ENCODE measurements at regions not wholly inside any gene's neighbourhood (a gene's known extent, or its start where the extent isn't known, plus 50 kb on each side); places are given as distances from the start of the nearest gene placed in this dataset.

DNA sequence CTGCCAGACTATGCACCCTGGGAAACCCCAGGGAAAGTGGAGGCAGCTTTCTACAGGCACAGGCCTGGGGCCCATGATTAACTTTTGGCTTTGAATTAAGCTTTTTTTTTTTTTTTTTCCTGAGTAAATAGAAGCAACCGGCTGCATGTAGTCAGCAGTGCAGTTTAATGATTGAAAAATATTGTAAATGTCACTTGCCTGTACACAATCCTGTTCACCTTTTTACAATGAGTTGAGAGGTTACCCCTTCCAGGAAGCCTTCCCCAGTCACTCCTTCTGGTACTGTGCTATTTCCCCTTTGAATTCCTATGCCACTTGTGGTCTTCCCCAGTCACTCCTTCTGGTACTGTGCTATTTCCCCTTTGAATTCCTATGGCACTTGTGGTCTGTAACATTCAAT lies 475.6 kb downstream of the TDRD15 start:
- Histone ChIP-seq H3K4me3 (ENCODE audit: low read depth, low read length) (no peak overlapping the region), H3K36me3 (ENCODE audit: control insufficient read depth, insufficient read depth, low read length) (no peaks in the 10 kb centered on the region), H3K27me3 (ENCODE audit: control insufficient read depth, insufficient read depth, low read length) (no peaks in the 10 kb centered on the region)
- DNase-seq (ENCODE audit: low read depth) = no peak
- TF ChIP-seq, protein P1, sequence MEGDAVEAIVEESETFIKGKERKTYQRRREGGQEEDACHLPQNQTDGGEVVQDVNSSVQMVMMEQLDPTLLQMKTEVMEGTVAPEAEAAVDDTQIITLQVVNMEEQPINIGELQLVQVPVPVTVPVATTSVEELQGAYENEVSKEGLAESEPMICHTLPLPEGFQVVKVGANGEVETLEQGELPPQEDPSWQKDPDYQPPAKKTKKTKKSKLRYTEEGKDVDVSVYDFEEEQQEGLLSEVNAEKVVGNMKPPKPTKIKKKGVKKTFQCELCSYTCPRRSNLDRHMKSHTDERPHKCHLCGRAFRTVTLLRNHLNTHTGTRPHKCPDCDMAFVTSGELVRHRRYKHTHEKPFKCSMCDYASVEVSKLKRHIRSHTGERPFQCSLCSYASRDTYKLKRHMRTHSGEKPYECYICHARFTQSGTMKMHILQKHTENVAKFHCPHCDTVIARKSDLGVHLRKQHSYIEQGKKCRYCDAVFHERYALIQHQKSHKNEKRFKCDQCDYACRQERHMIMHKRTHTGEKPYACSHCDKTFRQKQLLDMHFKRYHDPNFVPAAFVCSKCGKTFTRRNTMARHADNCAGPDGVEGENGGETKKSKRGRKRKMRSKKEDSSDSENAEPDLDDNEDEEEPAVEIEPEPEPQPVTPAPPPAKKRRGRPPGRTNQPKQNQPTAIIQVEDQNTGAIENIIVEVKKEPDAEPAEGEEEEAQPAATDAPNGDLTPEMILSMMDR (IDR thresholded peaks at IDR 0.05; ENCODE audit: insufficient read depth, low read depth, low read length) = no peak
- CTCF ChIA-PET = interaction anchor here (1.3 kb wide), 1 partner anchor 10 kb away, joined by 3 read pairs; no protein-coding TSS in a partner anchor
- POLR2A ChIA-PET = interaction anchor here (0.6 kb wide), 1 partner anchor 237 kb away, joined by 4 read pairs; no protein-coding TSS in a partner anchor

DNA sequence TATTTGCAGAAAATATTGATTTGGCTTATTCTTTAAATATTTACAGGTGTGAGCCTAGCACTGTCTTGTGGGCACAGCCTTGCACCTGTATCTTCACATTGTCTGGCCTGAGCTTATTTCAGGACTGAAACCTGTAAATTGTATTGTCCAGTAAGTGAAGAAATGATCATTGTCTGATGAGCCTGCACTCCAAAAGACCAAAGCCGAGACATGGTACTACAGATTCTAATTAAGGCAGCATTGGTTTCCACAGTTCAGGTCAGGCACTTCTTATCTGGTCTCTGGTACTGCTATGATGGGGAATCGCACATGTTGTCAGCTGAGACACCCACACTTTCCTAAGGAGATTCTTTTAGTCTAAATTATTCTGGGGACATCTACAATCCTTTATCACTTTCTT lies 479.0 kb downstream of the TDRD15 start:
- Histone ChIP-seq H3K36me3 (ENCODE audit: control insufficient read depth, insufficient read depth, low read length) (no peaks in the 10 kb centered on the region), H3K27me3 (ENCODE audit: control insufficient read depth, insufficient read depth, low read length) (no peaks in the 10 kb centered on the region; the same call in 1 of the 2 replicates), H3K4me3 (ENCODE audit: low read depth, low read length) (no peak overlapping the region)
- CTCF ChIA-PET = interaction anchor here (0.6 kb wide), 1 partner anchor 11 kb away, joined by 3 read pairs; no protein-coding TSS in a partner anchor
- DNase-seq (ENCODE audit: low read depth) = no peak
- POLR2A ChIA-PET = no interaction called here
- TF ChIP-seq, protein P1 (IDR thresholded peaks at IDR 0.05; ENCODE audit: insufficient read depth, low read depth, low read length) = no peak

DNA sequence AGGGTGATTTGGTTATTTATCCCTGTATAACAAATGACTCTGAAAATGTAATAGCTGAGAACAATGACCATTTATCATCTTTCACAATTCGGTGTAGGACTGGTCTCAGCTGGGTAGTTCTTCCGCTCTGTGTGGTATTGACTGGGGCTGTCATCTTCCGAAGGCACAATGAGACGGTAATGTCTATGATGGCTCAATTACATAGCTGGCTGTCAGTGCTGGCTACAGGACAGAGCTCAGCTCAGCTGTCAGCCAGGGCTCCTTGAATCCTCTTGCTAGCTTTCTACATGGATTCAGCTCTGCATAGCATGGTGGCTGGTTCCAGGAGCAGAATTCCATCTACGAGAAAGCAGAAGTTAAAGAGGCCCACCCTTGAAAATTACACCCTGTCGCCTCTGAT lies 483.8 kb downstream of the TDRD15 start:
- H3K27me3 ChIP-seq (ENCODE audit: control insufficient read depth, insufficient read depth, low read length) = no peaks in the 10 kb centered on the region; the same call in 1 of the 2 replicates
- POLR2A ChIA-PET = no interaction called here
- no peak for DNase-seq (ENCODE audit: low read depth)
- TF ChIP-seq, protein P1 (IDR thresholded peaks at IDR 0.05; ENCODE audit: insufficient read depth, low read depth, low read length) = no peak
- H3K4me3 ChIP-seq (ENCODE audit: low read depth, low read length) = no peak overlapping the region
- CTCF ChIA-PET = interaction anchor here (0.6 kb wide), 2 partner anchors 10 to 842 kb away, joined by 3 read pairs; no protein-coding TSS in a partner anchor
- no peaks in the 10 kb centered on the region for H3K36me3 ChIP-seq (ENCODE audit: control insufficient read depth, insufficient read depth, low read length)

DNA sequence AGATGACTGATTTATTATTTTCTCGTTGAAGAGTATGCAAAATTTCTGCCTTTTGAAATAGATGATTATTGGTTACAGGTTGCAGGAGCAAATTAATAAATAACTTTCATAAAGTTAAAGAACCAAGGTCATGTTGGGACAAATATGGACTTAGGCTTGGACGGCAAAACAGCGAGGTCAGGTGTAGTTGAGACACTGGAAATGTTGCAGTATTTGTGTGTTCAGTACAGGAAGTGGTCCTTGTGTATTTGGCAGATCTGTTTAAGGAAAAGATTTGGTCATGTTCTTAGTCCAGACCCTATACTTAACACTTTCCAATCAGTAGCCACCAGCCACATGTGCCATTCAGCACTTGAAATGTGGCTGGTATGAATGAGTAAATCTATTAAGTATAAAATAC lies 486.5 kb downstream of the TDRD15 start:
- Histone ChIP-seq H3K4me3 (ENCODE audit: low read depth, low read length) (no peak overlapping the region), H3K27me3 (ENCODE audit: control insufficient read depth, insufficient read depth, low read length) (no peaks in the 10 kb centered on the region; the same call in 1 of the 2 replicates), H3K36me3 (ENCODE audit: control insufficient read depth, insufficient read depth, low read length) (no peaks in the 10 kb centered on the region)
- CTCF ChIA-PET = no interaction called here
- POLR2A ChIA-PET = no interaction called here
- no peak for DNase-seq (ENCODE audit: low read depth)
- TF ChIP-seq, protein P1 (IDR thresholded peaks at IDR 0.05; ENCODE audit: insufficient read depth, low read depth, low read length) = no peak

DNA sequence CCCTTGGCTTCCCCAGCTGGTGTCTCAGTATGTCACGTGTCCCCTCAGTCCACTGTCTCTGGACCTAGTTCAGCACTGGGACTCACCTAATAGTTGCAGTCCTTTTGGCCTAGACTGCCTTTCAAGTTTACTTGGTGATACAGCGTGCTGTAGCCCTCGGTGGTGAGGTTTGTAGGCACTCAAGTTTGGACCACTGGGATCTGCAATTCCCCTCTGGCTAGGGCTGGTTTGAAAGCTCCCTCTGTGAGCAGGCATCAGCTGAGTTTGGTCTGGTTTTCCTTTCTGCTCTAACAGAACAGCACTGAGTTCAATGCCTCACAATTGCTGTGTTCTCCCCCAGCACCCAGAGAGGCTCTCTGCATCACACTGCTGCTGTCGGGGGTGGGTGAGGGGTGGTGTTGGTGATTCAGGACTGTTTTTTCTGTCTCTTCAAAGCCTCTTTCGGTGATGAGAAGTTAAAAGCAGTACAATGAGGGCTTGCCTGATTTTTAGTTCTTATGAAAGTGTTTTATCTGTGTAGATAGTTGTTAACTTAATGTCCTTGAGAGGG lies 494.2 kb downstream of the TDRD15 start:
- CTCF ChIA-PET = no interaction called here
- TF ChIP-seq, protein P1 (IDR thresholded peaks at IDR 0.05; ENCODE audit: insufficient read depth, low read depth, low read length) = no peak
- Histone ChIP-seq H3K4me3 (ENCODE audit: low read depth, low read length) (no peak overlapping the region), H3K36me3 (ENCODE audit: control insufficient read depth, insufficient read depth, low read length) (no peaks in the 10 kb centered on the region), H3K27me3 (ENCODE audit: control insufficient read depth, insufficient read depth, low read length) (no peaks in the 10 kb centered on the region)
- DNase-seq (ENCODE audit: low read depth) = no peak
- POLR2A ChIA-PET = no interaction called here

Measured in BJ (cell line).